Umbilical cord (tissue), 1 donor: ENCODE measurements at regions not wholly inside any gene's neighbourhood (a gene's known extent, or its start where the extent isn't known, plus 50 kb on each side); places are given as distances from the start of the nearest gene placed in this dataset.
A peak's percentile ranks its signal among the peaks of the same experiment; 100 is the strongest.

Experiments used
- DNase-seq: peaks from one replicate; pipeline ENCODE4 v3.0.0-alpha.2; 2015; ENCODE audit warnings: low spot score

GRCh38 chr7:51689547-51689946, 372.9 kb upstream of the COBL start:
- no peak for DNase-seq

GRCh38 chr7:51685794-51686193, 369.2 kb upstream of the COBL start:
- DNase-seq = no peak

- peak; percentile 64 for DNase-seq
Measured at GRCh38 chr7:51680594-51681399, 364.2 kb upstream of the COBL start.

- DNase-seq = no peak
Measured at GRCh38 chr7:51679358-51679757, 362.7 kb upstream of the COBL start.

- peak; percentile 85 for DNase-seq
Measured at GRCh38 chr7:51666751-51667150, 350.1 kb upstream of the COBL start.

GRCh38 chr7:51666266-51666665, 349.7 kb upstream of the COBL start:
- no peak for DNase-seq

- no peak for DNase-seq
Measured at GRCh38 chr7:51665045-51665780, 348.6 kb upstream of the COBL start.

- DNase-seq = no peak
Measured at GRCh38 chr7:51660516-51660915, 343.9 kb upstream of the COBL start.

- DNase-seq = no peak
Measured at GRCh38 chr7:51658684-51659083, 342.1 kb upstream of the COBL start.

GRCh38 chr7:51647931-51648351, 331.3 kb upstream of the COBL start:
- peak; percentile 95 for DNase-seq

GRCh38 chr7:51647486-51647885, 330.9 kb upstream of the COBL start:
- no peak for DNase-seq

GRCh38 chr7:51645702-51646298, 329.2 kb upstream of the COBL start:
- DNase-seq = no peak

- no peak for DNase-seq
Measured at GRCh38 chr7:51645255-51645654, 328.6 kb upstream of the COBL start.

- DNase-seq = no peak
Measured at GRCh38 chr7:51644216-51644615, 327.6 kb upstream of the COBL start.

- DNase-seq = peak; percentile 13
Measured at GRCh38 chr7:51640841-51641240, 324.2 kb upstream of the COBL start.

- no peak for DNase-seq
Measured at GRCh38 chr7:51639661-51640334, 323.2 kb upstream of the COBL start.

- no peak for DNase-seq
Measured at GRCh38 chr7:51636503-51636902, 319.9 kb upstream of the COBL start.

GRCh38 chr7:51635775-51636174, 319.2 kb upstream of the COBL start:
- no peak for DNase-seq

GRCh38 chr7:51634538-51634937, 317.9 kb upstream of the COBL start:
- DNase-seq = no peak

GRCh38 chr7:51634025-51634424, 317.4 kb upstream of the COBL start:
- no peak for DNase-seq

GRCh38 chr7:51633596-51633995, 317.0 kb upstream of the COBL start:
- DNase-seq = no peak

- DNase-seq = no peak
Measured at GRCh38 chr7:51633006-51633405, 316.4 kb upstream of the COBL start.
